Adrenal gland (tissue), 9 donors: ENCODE measurements at regions not wholly inside any gene's neighbourhood (a gene's known extent, or its start where the extent isn't known, plus 50 kb on each side); places are given as distances from the start of the nearest gene placed in this dataset.

ENCODE experiments used
- DNase-seq, 7 donors: peaks; one replicate each; pipeline ENCODE4 v3.0.0-alpha.2; 2019 to 2020
- H3K27ac ChIP-seq, 5 donors: fragments of 200-600 bp; sonication (generic) in 4 of 5; 1 replicate in 3 of 5; 2 replicates in 2 of 5; pipeline versions ENCODE4 v1.5.1 to v1.8.0; 2016 to 2020; ENCODE audit warnings: mild to moderate bottlenecking in 1 of 5
- H3K27me3 ChIP-seq: fragments of 200-600 bp; 2 replicates; pipeline ENCODE4 v1.8.0; 2021
- H3K36me3 ChIP-seq, 2 donors: fragments of 200-600 bp; replicated peaks in 1 of 2; 1 replicate in 1 of 2; 2 replicates in 1 of 2; pipeline versions ENCODE4 v1.5.1 to v1.8.0; 2018 to 2022
- H3K4me1 ChIP-seq, 2 donors: fragments of 200-600 bp; replicated peaks in 1 of 2; 1 replicate in 1 of 2; 2 replicates in 1 of 2; pipeline versions ENCODE4 v1.5.1 to v1.8.0; 2018 to 2021
- H3K4me3 ChIP-seq, 4 donors: fragments of 200-600 bp; sonication (generic) in 3 of 4; one replicate each; pipeline ENCODE4 v1.5.1; 2016 to 2018
- H3K9me3 ChIP-seq, 3 donors: fragments of 200-600 bp; sonication (generic) in 1 of 3; replicated peaks in 1 of 3; 1 replicate in 2 of 3; 2 replicates in 1 of 3; pipeline versions ENCODE4 v1.5.1 to v1.8.0; 2016 to 2021
- CTCF ChIP-seq, 6 experiments: fragments of 450-650 bp in 4 of 6; fragments of 200-600 bp in 2 of 6; sonication (generic) in 1 of 6; IDR thresholded peaks; 1 replicate in 5 of 6; 2 replicates in 1 of 6; pipeline versions ENCODE4 v1.5.1 to v1.8.0; 2016 to 2021; ENCODE audit warnings: antibody characterized with exemption in 6 of 6, mild to moderate bottlenecking in 2 of 6, moderate library complexity in 1 of 6
- POLR2A ChIP-seq, 2 donors: fragments of 450-650 bp; IDR thresholded peaks; one replicate each; pipeline ENCODE4 v1.6.1; 2017; ENCODE audit warnings: antibody characterized with exemption in 2 of 2, mild to moderate bottlenecking in 2 of 2, moderate library complexity in 1 of 2
- WGBS, 4 donors: extraction: QIAGEN DNeasy Blood & Tissue Kit in 2 of 4; methylation state at CpG; one replicate each; pipeline versions ENCODE4 v1.1.5 to v1.1.7; 2013 to 2017; 5-methylcytosine and 5-hydroxymethylcytosine counted together
- intact Hi-C, 2 donors: fragments of 100-400 bp; cut with DNase I; formaldehyde crosslinking; loops; one replicate each; pipeline versions ENCODE4 v1.14.1 to v1.15.0; 2022 to 2023
- donor health status: healthy with polysubstance abuse.
- donor health status: Bipolar disorder and iron deficiency.
- donor health status: DM: yes; HTN: yes; CAD: no.
- donor health status: DM: no; HTN: no; CAD: no.
- donor health status: DM: no; HTN: no; CAD: no.

GRCh38 chr7:92968502-92968901 is 132.1 kb upstream of the CDK6 start:
- Histone ChIP-seq H3K4me3 (no peak overlapping the region), H3K36me3 (no peaks in the 10 kb centered on the region), H3K27me3 (no peaks in the 10 kb centered on the region), H3K4me1 (no peaks in the 10 kb centered on the region), H3K9me3 (no peaks in the 10 kb centered on the region), H3K27ac (no peak overlapping the region)
- TF ChIP-seq POLR2A (IDR thresholded peaks at IDR 0.05) (no peak), CTCF (IDR thresholded peaks at IDR 0.05) (no peak)
- 75 to 86% (median 80%) methylated on average over 1 of the region's 1 CpG for WGBS, 4 donors
- intact Hi-C loops, result no loop called here
- DNase-seq, result no peak

- TF ChIP-seq CTCF (IDR thresholded peaks at IDR 0.05) (no peak), POLR2A (IDR thresholded peaks at IDR 0.05) (no peak)
- no peak for DNase-seq
- H3K4me3 ChIP-seq, result no peak overlapping the region
- no peaks in the 10 kb centered on the region for H3K9me3 ChIP-seq
- intact Hi-C loops, result no loop called here
- H3K27me3 ChIP-seq, result no peaks in the 10 kb centered on the region
- no peak overlapping the region for H3K27ac ChIP-seq
- H3K4me1 ChIP-seq, result no peaks in the 10 kb centered on the region
- no peaks in the 10 kb centered on the region for H3K36me3 ChIP-seq
Measured at GRCh38 chr7:92967238-92967637, 130.9 kb upstream of the CDK6 start.

GRCh38 chr7:92964141-92964540 is 127.8 kb upstream of the CDK6 start:
- TF ChIP-seq POLR2A (IDR thresholded peaks at IDR 0.05), result no peak
- TF ChIP-seq CTCF (IDR thresholded peaks at IDR 0.05), result no peak
- intact Hi-C loops, result no loop called here
- Histone ChIP-seq H3K9me3 (no peaks in the 10 kb centered on the region), H3K4me3 (no peak overlapping the region), H3K27me3 (no peaks in the 10 kb centered on the region), H3K36me3 (no peaks in the 10 kb centered on the region), H3K27ac (no peak overlapping the region), H3K4me1 (no peaks in the 10 kb centered on the region)
- WGBS, 4 donors, result 60 to 74% (median 68%) methylated on average over 4 of the region's 4 CpGs
- DNase-seq, result no peak

GRCh38 chr7:92963566-92963965 is 127.2 kb upstream of the CDK6 start:
- no peak for TF ChIP-seq CTCF (IDR thresholded peaks at IDR 0.05)
- no peak overlapping the region for H3K27ac ChIP-seq
- H3K36me3 ChIP-seq, result no peaks in the 10 kb centered on the region
- H3K4me3 ChIP-seq, result no peak overlapping the region
- WGBS, 4 donors, result 77 to 88% (median 82%) methylated on average over 4 of the region's 4 CpGs
- H3K4me1 ChIP-seq, result no peaks in the 10 kb centered on the region
- intact Hi-C loops, result no loop called here
- H3K9me3 ChIP-seq, result no peaks in the 10 kb centered on the region
- no peaks in the 10 kb centered on the region for H3K27me3 ChIP-seq
- DNase-seq, result no peak
